ENCODE measurements at regions not wholly inside any gene's neighbourhood (a gene's known extent, or its start where the extent isn't known, plus 50 kb on each side); places are given as distances from the start of the nearest gene placed in this dataset.

- H3K9me3 Mint-ChIP-seq, result peaks cover 3% of the 10 kb centered on the region
- POLR2A ChIA-PET, result no interaction called here
- H3K36me3 Mint-ChIP-seq (ENCODE audit: low read depth), result no peaks in the 10 kb centered on the region
- CTCF ChIA-PET, result no interaction called here
- H3K4me1 Mint-ChIP-seq, result no peaks in the 10 kb centered on the region
- H3K4me3 Mint-ChIP-seq, result no peak overlapping the region
- DNase-seq, result no peak
- H3K27me3 Mint-ChIP-seq, result no peaks in the 10 kb centered on the region
- no peak overlapping the region for H3K27ac Mint-ChIP-seq
Observed at GRCh38 chr5:161165998-161166660, 314.1 kb upstream of the ATP10B start.

GRCh38 chr5:161157925-161158324, 305.9 kb upstream of the ATP10B start:
- Mint-ChIP-seq H3K36me3 (ENCODE audit: low read depth) (no peaks in the 10 kb centered on the region), H3K4me1 (no peaks in the 10 kb centered on the region), H3K27me3 (no peaks in the 10 kb centered on the region), H3K9me3 (peaks cover 4% of the 10 kb centered on the region), H3K4me3 (no peak overlapping the region), H3K27ac (no peak overlapping the region)
- ChIA-PET POLR2A (no interaction called here), CTCF (no interaction called here)
- no peak for DNase-seq

GRCh38 chr5:161155451-161155850, 303.4 kb upstream of the ATP10B start:
- Mint-ChIP-seq H3K36me3 (ENCODE audit: low read depth) (no peaks in the 10 kb centered on the region), H3K4me1 (no peaks in the 10 kb centered on the region), H3K27ac (no peak overlapping the region), H3K4me3 (no peak overlapping the region), H3K27me3 (no peaks in the 10 kb centered on the region), H3K9me3 (peaks cover 4% of the 10 kb centered on the region)
- ChIA-PET CTCF (no interaction called here), POLR2A (no interaction called here)
- DNase-seq, result no peak

GRCh38 chr5:161152415-161152940, 300.5 kb upstream of the ATP10B start:
- ChIA-PET POLR2A (no interaction called here), CTCF (no interaction called here)
- no peaks in the 10 kb centered on the region for H3K36me3 Mint-ChIP-seq (ENCODE audit: low read depth)
- no peaks in the 10 kb centered on the region for H3K27me3 Mint-ChIP-seq
- H3K27ac Mint-ChIP-seq, result no peak overlapping the region
- no peak overlapping the region for H3K4me3 Mint-ChIP-seq
- no peaks in the 10 kb centered on the region for H3K4me1 Mint-ChIP-seq
- H3K9me3 Mint-ChIP-seq, result peaks cover 4% of the 10 kb centered on the region
- DNase-seq, result no peak

- ChIA-PET CTCF (no interaction called here), POLR2A (no interaction called here)
- Mint-ChIP-seq H3K27ac (no peak overlapping the region), H3K9me3 (no peaks in the 10 kb centered on the region), H3K4me1 (no peaks in the 10 kb centered on the region), H3K36me3 (ENCODE audit: low read depth) (no peaks in the 10 kb centered on the region), H3K27me3 (no peaks in the 10 kb centered on the region), H3K4me3 (no peak overlapping the region)
- DNase-seq, result no peak
Observed at GRCh38 chr5:161150441-161150988, 298.5 kb upstream of the ATP10B start.

GRCh38 chr5:161149078-161149477, 297.1 kb upstream of the ATP10B start:
- CTCF ChIA-PET, result no interaction called here
- no peaks in the 10 kb centered on the region for H3K36me3 Mint-ChIP-seq (ENCODE audit: low read depth)
- no peak overlapping the region for H3K4me3 Mint-ChIP-seq
- no peak for DNase-seq
- no peaks in the 10 kb centered on the region for H3K27me3 Mint-ChIP-seq
- H3K9me3 Mint-ChIP-seq, result no peaks in the 10 kb centered on the region
- POLR2A ChIA-PET, result no interaction called here
- H3K27ac Mint-ChIP-seq, result no peak overlapping the region
- H3K4me1 Mint-ChIP-seq, result no peaks in the 10 kb centered on the region

GRCh38 chr5:161138751-161139455, 286.9 kb upstream of the ATP10B start:
- CTCF ChIA-PET, result no interaction called here

GRCh38 chr5:161134956-161135355, 282.9 kb upstream of the ATP10B start:
- ChIA-PET CTCF (no interaction called here), POLR2A (no interaction called here)
- Mint-ChIP-seq H3K27me3 (no peaks in the 10 kb centered on the region), H3K4me3 (no peak overlapping the region), H3K9me3 (peaks cover under 1% of the 10 kb centered on the region), H3K36me3 (ENCODE audit: low read depth) (no peaks in the 10 kb centered on the region), H3K27ac (no peak overlapping the region), H3K4me1 (no peaks in the 10 kb centered on the region)
- no peak for DNase-seq

More at GRCh38 chr5:161138751-161139455, 286.9 kb upstream of the ATP10B start:
- Mint-ChIP-seq H3K27ac (no peak overlapping the region), H3K36me3 (ENCODE audit: low read depth) (no peaks in the 10 kb centered on the region), H3K4me3 (no peak overlapping the region), H3K9me3 (peaks cover 4% of the 10 kb centered on the region), H3K4me1 (no peaks in the 10 kb centered on the region), H3K27me3 (no peaks in the 10 kb centered on the region)
- no peak for DNase-seq
- POLR2A ChIA-PET, result no interaction called here

- CTCF ChIA-PET, result no interaction called here
- POLR2A ChIA-PET, result no interaction called here
- Mint-ChIP-seq H3K27me3 (no peaks in the 10 kb centered on the region), H3K27ac (no peak overlapping the region), H3K4me3 (no peak overlapping the region), H3K4me1 (no peaks in the 10 kb centered on the region), H3K9me3 (peaks cover 2% of the 10 kb centered on the region), H3K36me3 (ENCODE audit: low read depth) (no peaks in the 10 kb centered on the region)
- DNase-seq, result no peak
Observed at GRCh38 chr5:161134083-161134482, 282.1 kb upstream of the ATP10B start.

GRCh38 chr5:161115941-161116340, 263.9 kb upstream of the ATP10B start:
- Mint-ChIP-seq H3K4me1 (no peaks in the 10 kb centered on the region), H3K27ac (no peak overlapping the region), H3K9me3 (no peaks in the 10 kb centered on the region), H3K27me3 (no peaks in the 10 kb centered on the region), H3K36me3 (ENCODE audit: low read depth) (no peaks in the 10 kb centered on the region), H3K4me3 (no peak overlapping the region)
- DNase-seq, result no peak
- ChIA-PET CTCF (no interaction called here), POLR2A (no interaction called here)

GRCh38 chr5:161112371-161112770, 260.4 kb upstream of the ATP10B start:
- no peak for DNase-seq
- Mint-ChIP-seq H3K27ac (no peak overlapping the region), H3K4me3 (no peak overlapping the region), H3K36me3 (ENCODE audit: low read depth) (no peaks in the 10 kb centered on the region), H3K27me3 (no peaks in the 10 kb centered on the region), H3K4me1 (no peaks in the 10 kb centered on the region), H3K9me3 (no peaks in the 10 kb centered on the region)
- ChIA-PET CTCF (no interaction called here), POLR2A (no interaction called here)

- DNase-seq, result no peak
- Mint-ChIP-seq H3K27me3 (no peaks in the 10 kb centered on the region), H3K36me3 (ENCODE audit: low read depth) (no peaks in the 10 kb centered on the region), H3K4me3 (no peak overlapping the region), H3K27ac (no peak overlapping the region), H3K9me3 (no peaks in the 10 kb centered on the region), H3K4me1 (no peaks in the 10 kb centered on the region)
- POLR2A ChIA-PET, result no interaction called here
- CTCF ChIA-PET, result interaction anchor here (2.3 kb wide), 1 partner anchor 667 kb away, joined by 5 read pairs; no protein-coding TSS in a partner anchor
Observed at GRCh38 chr5:161105525-161105924, 253.5 kb upstream of the ATP10B start.

- ChIA-PET CTCF (no interaction called here), POLR2A (no interaction called here)
- DNase-seq, result no peak
- Mint-ChIP-seq H3K4me3 (no peak overlapping the region), H3K4me1 (no peaks in the 10 kb centered on the region), H3K27me3 (no peaks in the 10 kb centered on the region), H3K36me3 (ENCODE audit: low read depth) (no peaks in the 10 kb centered on the region), H3K9me3 (no peaks in the 10 kb centered on the region), H3K27ac (no peak overlapping the region)
Observed at GRCh38 chr5:161098516-161098915, 246.5 kb upstream of the ATP10B start.

GRCh38 chr5:161096581-161096980, 244.6 kb upstream of the ATP10B start:
- Mint-ChIP-seq H3K27me3 (no peaks in the 10 kb centered on the region), H3K27ac (no peak overlapping the region), H3K4me3 (no peak overlapping the region), H3K9me3 (no peaks in the 10 kb centered on the region), H3K36me3 (ENCODE audit: low read depth) (no peaks in the 10 kb centered on the region), H3K4me1 (no peaks in the 10 kb centered on the region)
- DNase-seq, result no peak
- ChIA-PET CTCF (no interaction called here), POLR2A (no interaction called here)

All from activated CD4-positive, alpha-beta memory T cell treated with anti-CD3 and anti-CD28 coated beads, Interleukin-2, amount 10 ng/mL, durations not matched to agents 7 days and 5 days (primary cell).